ENCODE measurements at regions not wholly inside any gene's neighbourhood (a gene's known extent, or its start where the extent isn't known, plus 50 kb on each side); places are given as distances from the start of the nearest gene placed in this dataset.
"Not testable (repeated sequence)": the region's sequence is repeated elsewhere in the genome, so short reads cannot be mapped to it uniquely, and the experiment has no call there.

DNA sequence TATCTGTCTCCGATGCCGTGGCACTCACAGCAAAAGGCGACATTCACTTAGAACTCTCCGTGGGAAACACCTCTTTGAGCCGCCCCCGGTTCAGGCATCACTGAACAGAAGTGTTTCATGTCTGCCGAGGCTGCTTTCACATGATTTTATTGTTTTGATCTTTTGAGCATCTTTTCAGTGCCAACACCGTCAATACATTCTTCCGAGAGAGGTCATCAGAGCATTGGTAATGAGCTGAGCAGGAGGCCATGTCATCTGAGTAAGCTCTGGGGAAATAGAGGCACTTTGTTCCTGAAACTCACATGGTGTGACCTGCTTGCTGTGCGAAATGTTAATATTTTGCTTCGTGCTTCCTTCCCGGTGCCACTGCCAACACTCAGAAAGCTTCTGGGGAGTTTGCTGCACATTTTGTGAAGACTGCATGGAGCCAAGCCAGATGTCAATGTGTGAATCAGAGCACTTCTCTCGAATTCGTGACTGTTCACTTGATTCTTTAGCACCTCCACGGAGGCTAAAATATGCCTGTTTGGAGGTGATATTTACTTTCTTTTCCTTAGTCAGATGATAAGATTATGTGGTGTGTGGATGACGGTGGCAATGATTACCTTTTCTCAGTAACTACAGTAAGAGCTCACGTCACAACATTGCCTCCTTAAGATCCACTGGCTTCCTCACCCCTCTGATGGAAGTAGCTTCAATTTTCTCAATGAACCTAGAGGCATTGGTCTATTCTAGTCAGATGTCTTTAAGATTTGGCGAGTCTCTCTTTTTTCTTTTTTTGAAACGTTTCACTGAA is 222.3 kb upstream of the HS3ST1 start:
- DNase-seq, result no peak

DNA sequence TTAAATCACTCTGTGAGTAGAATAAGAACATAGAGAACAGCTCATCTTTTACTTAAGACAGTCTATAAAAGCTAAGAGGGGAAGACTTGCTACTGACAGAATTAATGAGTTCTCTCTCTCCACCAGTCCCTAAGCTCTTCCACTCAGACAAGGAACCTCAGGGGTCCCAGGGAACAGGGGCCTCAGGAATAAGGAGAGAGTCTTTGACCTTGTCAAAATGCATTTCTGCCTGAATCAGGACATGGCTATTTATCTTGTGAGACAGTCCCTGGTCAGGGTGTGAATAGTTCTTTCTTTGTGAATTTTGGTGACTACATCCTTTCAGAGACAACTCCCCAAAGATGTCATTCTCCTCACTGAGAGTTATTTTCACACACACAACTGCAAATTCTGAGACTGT is 218.7 kb upstream of the HS3ST1 start:
- DNase-seq, result no peak

DNA sequence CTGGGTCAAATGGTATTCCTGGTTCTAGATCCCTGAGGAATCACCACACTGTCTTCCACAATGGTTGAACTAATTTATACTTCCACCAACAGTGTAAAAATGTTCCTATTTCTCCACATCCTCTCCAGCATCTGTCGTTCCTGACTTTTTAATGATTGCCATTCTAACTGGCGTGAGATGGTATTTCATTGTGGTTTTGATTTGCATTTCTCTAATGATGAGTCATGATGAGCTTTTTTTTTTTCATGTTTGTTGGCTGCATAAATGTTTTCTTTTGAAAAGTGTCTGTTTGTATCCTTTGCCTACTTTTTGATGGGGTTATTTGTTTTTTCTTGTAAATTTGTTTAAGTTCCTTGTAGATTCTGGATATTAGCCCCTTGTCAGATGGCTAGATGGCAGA is 214.4 kb upstream of the HS3ST1 start:
- DNase-seq, result not testable (repeated sequence)

DNA sequence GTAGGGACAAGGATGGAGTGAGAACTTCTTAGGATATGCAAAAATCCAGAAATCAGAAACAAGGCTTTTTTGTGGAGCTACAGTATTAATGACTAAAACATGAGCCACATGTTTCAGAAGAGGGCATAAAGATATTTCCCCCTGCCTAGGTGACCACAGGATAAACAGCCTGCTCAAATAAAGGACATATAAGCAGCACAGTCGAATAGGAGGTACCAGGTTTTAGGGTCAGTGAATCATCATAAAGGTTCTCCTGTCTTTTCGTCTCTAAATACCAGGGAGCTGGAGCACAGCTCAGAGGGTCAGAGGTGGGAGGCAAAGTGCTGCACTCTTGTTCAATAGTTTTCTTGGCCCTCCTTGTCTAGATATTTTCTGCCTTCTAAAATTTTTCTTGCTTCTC is 211.9 kb upstream of the HS3ST1 start:
- no peak for DNase-seq

DNA sequence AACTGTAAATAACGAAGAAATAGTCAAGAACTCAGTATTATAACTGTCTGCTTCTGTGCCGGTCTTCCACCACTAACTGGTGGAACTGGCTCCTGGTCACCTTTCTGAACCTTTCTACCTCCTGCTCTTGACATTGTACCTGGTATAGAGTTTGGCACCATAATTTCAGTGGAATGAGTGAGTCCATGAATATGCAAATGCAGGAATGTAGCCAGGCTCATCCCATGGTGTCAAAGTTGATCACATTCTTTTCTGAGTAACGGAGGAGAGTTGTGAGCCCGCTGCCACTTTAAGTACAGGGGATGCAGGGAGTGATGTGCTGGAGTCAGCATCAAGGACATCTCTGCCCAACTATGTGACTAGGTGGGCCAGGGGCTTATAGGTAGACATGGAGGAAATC is 207.9 kb upstream of the HS3ST1 start:
- DNase-seq, result no peak

DNA sequence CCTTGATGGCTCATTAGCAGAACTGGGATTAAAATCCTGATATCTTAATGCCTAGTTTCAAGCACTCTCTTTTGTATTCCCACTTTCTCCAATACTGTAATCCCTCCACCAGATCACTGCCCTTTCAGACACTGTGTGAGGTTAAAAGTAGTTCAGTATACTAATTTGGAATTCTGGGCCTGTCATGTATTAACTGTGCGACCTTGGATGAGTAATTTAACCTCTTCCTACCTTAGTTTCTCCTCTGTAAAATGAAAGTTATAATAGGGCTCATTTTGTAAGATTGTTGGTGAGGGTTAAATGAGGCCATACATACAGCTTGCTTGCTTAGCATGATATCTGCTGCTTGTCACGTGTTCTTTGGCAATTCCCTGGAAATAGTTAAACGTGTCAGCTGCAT is 207.3 kb upstream of the HS3ST1 start:
- no peak for DNase-seq

DNA sequence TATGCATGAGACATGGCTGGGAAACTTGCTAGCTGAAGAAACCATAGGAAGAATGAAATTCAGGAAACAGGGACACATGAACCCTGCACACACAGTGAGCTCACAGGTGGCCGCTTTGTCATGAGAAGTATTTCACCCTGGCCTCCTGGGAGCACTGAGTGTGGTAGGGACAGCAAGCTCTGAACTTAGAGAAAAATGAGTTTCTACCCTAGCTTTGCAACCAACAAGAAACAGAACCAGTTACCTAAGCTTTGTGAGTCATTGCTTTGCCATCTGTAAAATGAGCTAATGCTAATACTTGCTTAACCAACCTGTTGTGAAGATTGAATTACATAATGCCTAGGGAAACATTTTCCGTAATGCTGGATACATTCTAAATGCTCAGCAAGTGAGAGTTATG is 206.6 kb upstream of the HS3ST1 start:
- no peak for DNase-seq

DNA sequence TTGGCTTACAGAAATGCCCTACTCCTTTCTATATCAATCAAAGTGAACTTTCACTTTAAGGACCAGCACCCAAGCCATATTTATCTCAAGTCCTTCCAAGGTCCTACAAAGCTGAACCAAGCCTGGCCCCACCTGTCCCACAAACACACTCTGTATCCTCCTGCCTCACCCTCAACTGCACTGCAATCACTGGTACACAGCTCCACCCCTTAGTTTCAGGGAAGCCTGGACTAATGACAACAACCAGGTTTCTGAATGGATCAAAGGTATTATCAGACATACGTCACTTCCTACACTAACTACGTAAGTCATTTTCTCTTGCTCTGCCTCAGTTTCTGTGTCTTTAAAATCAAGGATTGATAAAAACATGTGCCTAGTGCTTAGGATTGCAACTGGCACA is 205.6 kb upstream of the HS3ST1 start:
- DNase-seq, result no peak

DNA sequence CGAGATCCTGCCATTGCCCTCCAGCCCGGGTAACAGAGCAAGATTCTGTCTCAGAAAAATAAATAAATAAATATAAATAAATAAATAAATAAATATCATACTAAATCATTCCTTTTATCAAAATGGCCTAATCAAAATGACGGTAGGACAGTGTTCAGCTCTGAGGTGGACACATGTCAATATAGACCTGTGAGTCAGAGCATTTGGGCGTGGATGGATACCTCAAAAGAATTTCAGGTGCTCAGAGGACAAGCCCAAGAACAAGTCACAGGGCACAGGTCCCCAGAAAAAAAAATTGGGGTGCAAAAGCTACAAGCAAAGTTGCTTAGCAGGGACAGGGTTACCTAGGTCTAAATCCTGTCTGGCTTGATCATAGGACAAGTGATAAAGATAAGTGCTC is 204.7 kb upstream of the HS3ST1 start:
- DNase-seq, result no peak

DNA sequence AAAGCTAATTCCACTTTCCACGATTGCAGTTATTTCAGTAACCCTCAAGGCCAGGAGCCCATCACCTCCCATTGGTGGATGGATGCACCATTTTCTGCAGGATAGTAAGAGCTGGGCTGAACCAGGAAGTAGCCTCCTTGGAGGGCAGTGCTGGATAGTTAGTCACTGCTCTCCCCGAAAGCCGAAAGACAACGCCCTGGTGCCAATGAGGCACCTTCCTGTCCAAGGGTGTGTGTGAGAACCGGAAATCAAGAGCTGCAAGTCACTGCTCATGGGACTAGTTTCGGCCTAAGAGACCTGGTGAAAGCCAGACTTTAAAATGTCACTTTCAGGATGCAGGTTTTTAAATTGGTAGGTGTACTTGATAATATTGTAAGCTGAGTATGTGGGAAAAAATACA is 203.8 kb upstream of the HS3ST1 start:
- DNase-seq, result no peak

DNA sequence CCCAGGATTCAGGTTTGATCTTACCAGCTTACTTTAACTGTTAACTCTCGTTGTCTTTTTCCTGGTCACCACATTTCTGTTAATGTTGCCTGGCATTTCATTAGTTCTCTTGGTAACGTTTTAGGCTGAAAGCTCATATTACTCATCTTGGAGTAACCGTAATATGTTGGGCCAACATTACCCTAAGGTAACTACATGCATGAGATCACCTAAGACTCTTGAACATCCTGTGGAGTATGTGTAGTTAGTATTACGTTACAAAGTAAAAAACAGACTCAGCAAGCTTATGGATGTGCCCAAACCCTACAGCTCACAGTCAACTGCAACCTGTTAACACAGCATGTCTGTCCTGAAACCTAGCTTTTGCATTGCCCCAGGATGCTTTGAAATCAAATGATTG is 203.3 kb upstream of the HS3ST1 start:
- DNase-seq, result no peak

DNA sequence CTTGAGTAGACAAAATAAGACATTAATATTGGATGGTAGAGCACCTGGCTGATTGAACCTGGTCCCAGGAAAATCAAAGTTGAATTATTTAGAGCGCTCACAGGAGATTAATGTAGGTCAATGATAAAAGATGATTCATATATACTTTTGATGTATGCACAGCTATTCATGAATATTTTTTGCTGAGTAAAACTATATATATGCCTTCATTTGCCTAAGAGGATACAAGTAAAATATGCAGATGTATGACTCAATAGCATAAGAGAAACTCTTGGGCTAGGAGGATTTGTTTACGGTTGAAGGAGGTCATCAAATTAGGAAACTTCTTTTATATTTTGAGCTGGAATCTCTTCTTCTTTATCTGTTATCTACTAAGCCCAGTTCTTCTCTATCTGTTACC is 202.7 kb upstream of the HS3ST1 start:
- DNase-seq, result no peak

DNA sequence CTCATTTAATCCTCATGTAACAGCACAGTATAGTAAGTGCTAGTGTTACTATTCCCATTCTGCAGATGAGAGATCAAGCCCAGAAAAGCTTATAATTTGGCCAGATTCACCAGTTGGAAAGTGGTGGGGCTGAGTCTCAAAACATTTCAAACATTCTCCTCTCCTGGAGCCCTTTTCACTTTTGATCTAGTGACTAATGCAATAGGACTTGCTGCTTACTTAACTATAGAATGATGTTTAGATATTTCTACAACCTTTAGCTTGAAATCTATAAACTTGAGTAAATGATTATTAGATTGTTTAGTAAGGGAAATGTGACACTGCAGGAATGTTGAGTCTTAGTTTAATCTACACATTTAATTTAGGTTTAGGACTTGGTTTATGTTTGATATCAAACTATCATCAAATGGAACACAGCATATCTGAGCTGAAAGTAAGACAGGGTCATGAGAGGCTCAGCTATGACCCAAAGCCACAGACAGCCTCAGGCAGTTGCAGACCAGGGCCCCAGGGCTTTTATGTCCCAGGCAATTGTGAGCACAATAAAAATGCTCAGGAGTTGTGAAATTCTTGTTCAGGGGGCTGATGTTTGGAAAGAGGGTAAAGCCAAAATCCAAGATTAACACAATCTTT is 199.5 kb upstream of the HS3ST1 start:
- DNase-seq, result no peak

DNA sequence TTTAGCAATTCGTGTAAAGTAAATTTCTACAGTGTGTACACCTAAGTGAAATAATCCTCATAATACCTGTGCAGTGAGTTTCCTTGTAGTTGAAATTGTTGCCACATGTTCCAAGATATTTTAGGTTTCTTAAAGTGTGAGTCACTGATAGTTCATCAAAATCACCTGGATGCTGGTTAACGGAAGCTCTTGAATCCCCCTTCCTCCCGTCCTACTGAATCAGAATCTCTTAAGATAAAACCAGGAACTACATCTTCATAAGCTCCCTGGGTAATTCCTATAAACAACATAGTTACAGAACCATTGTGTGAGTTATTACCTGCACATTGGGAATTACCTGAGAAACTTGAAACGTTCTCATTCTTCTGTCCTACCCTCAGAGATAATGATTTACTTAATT is 197.4 kb upstream of the HS3ST1 start:
- no peak for DNase-seq

DNA sequence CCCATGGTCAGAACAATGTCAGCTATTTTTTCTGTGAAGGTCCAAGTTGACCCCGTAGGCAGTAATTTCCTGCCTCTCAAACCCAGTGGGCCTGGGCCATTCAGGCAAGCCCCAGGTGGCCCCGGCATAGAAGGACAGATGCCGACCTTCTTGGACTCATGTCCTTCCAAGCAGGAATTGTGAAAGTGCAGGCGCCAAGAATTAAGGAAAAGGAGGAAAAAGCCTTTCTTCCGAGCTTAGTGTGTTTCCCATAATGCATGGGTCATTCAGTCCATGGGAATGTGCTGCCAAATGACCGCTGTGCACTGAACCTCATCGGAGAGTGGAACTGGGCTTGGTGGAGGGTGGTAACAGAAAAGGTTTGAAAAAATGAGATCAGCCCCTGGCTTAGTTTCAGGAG is 196.5 kb upstream of the HS3ST1 start:
- no peak for DNase-seq

DNA sequence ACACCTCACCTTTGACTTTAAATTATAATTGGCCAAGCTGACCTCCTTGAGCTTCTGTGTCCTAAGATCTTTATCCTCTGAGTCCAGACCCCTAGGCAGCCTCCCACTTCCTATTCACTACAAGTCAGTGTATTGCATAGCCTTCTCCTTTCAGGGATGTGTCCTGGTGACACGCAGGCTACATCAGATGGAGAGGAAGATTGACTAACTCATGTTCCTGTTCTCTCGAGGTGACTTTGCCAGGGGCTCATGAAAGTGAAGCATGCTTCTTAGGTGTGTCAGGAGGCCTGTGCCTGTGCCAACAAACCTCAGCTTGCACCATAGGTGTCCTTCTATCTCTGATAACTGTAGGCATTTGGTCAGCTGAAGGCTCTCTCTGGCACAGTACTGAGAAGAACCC is 195.7 kb upstream of the HS3ST1 start:
- DNase-seq, result no peak

DNA sequence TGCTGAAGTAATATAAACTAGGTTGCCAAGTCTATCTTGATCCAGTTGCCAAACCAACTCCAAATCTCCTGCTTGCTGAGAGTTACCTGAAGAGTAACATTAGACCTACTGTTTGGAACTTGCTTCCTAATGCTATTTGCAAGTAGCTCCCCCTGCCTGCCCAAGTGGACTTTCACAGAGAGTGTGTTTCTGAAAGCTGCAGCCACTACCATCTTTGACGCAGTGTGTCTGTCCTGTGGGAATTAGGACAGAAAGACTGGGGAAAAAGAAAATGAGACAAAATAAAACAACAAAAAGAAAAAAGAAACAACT is 195.0 kb upstream of the HS3ST1 start:
- DNase-seq, result no peak

DNA sequence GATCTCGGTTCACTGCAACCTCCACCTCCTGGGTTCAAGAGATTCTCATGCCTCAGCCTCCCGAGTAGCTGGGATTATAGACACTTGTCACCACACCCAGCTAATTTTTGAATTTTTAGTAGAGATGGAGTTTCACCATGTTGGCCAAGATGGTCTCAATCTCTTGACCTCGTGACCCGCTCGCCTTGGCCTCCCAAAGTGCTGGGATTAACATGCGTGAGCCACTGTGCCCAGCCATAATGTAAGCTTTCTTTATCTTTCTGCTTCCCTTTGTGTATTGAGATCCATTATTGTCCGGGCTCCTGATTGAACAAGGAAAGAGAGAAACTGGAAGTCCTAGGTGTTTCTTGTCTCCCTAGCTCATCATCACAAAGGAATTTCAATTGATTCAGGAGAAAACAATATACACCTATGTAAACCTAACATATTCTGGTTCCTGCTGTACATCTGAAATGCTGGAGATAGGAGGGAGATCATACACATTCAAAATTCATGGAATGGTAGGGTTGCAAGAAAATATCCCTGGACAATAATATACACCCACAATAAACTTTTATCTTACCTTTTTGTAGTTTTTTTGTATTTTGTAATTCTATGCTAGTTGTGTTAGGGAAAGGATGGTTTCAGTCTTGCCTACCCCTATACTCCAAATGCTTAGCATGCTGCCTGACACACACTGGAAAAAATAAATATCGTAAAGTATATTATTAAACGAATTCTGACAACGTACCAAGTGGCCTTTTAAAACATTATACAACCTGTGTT is 194.4 kb upstream of the HS3ST1 start:
- no peak for DNase-seq

DNA sequence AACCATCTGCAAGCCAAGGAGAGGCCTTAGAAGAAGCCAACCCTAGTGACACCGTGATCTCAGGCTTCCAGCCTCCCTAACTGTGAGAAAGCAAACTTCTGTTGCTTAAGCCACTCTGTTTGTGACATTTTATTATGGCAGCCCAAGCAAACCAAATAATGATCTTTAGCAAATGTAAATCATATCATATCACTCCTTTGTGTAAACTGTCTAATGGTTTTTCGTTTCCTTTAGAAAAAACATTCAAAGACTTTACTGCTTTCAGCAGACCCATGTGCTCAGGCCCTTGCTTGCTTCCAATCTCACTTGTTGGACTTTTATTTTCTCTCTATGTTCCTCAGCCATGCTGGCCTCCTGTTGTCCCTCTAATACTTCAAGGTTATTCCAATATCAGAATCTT is 192.2 kb upstream of the HS3ST1 start:
- no peak for DNase-seq

DNA sequence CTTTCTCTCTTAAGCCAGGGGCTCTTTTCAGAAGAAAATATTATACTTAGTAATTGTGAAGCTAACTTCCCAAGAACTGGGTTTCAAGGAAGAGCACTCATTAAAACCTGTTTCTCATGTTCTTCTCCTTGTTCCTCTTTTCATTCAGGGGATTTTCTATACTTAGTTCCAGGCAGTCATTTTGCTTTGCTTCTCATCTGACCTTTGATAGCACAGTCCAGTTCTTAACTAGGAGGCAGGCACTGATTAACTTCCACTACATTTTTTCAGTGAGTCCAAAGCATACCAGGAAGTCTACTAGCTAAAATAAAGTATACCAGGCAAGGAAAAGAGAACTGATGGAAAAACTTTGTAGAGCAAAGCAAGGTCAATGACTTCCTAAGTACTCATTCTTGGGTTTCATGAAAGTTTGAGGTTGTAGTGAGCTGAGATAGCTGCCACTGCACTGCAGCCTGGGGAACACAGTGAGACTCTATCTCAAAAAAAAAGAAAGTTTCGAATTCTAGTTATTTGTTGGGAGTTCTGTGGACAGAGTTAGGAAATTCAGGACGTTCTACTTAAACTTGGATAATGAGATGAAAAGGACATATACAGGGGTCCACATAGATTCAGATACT is 190.1 kb upstream of the HS3ST1 start:
- peak; percentile 22 to 27 for DNase-seq

DNA sequence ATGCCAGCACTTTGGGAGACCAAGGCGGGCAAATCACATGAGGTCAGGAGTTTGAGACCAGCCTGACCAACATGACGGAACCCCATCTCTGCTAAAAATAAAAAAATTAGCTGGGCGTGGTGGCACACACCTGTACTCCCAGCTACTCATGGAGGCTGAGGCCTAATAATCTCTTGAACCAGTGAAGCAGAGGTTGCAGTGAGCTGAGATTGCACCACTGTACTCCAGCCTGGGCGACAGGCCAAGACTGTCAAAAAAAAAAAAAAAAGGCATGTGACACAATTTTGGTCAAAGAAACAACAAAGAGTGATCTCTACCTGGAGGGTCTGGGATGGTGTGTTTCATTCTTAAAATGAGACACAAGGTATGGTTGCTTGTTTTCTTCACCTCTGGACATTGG is 188.2 kb upstream of the HS3ST1 start:
- no peak for DNase-seq

DNA sequence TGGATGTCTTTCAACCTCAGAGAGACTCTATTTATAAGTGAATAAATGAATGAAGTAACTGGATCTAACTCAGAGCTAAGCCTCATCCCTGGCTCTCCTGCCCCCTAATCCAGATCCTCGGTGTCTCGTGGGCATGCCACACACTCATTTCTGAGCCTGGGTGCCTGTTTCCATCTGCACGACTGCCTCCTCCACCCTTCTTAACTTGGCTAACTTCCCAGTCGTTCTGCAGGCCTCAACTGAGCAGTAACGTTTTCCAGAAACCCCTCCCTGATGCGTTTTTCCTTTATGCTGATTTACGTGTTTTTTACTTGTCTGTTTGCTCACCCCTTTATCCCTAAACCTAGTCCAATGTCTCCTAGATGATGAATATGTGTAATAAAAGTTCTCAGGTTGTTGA is 186.9 kb upstream of the HS3ST1 start:
- DNase-seq, result no peak

DNA sequence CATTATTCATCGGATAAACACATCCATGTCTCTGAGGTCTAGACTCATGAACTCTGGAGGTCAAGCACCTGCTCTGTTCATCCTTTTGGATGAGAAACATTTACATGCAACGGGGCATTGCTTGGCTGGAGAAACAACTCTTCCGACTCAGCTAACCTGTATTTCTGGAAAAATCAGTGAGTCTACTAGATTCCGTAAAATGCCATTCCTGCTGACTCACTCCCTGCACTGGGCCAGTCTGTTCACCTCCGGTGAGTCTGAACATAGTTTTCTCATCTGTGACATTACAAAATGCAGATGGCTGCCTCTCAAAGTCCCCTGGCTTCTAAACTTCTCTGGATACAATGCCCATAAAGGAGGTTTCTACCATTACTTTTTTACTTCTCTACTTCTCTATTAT is 185.7 kb upstream of the HS3ST1 start:
- DNase-seq, result no peak

DNA sequence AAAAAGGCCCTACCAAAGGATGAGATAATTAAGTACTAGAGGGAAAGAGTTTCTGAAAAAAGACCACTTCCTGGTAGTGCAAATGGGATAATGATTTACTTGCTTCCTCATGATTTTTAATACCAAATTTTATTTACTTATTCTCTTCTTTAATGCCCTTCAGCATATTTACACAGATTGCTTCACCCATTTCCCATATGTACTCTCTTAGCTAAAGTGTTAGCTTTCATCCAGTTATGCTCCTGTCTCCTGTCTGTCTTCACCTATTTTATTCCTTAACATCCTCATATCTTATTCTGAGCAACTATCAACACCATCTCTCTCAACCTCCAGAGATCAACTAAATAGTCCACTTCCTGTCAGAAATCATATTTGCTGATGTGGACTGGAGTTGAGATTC is 183.2 kb upstream of the HS3ST1 start:
- no peak for DNase-seq

Measured in inflammatory macrophage treated with lipopolysaccharide for 1 hour (primary cell).